ENCODE measurements at regions not wholly inside any gene's neighbourhood (a gene's known extent, or its start where the extent isn't known, plus 50 kb on each side); places are given as distances from the start of the nearest gene placed in this dataset.

- TF ChIP-seq MATR3 (CRISPR knock-in tag; IDR thresholded peaks at IDR 0.05), result no peak
- no peak for TF ChIP-seq FOXM1 (CRISPR knock-in tag; IDR thresholded peaks at IDR 0.05)
These were observed 85.4 kb upstream of the MANSC4 start (continued) for GRCh38 chr12:27865421-27865820.

GRCh38 chr12:27864521-27864920 is 84.5 kb upstream of the MANSC4 start:
- Histone ChIP-seq H3K4me2 (ENCODE audit: low read depth, low read length) (no peak overlapping the region), H4K20me1 (ENCODE audit: insufficient read depth, low read length) (no peaks in the 10 kb centered on the region), H3K9me3 (ENCODE audit: low read length) (no peaks in the 10 kb centered on the region), H3K27ac (ENCODE audit: extremely low read length, insufficient read depth, low read length) (no peak overlapping the region), H3K4me1 (ENCODE audit: insufficient read depth, low read length) (no peaks in the 10 kb centered on the region), H3K27me3 (ENCODE audit: control insufficient read depth in 1 of 2, insufficient read depth in 2 of 2, low read length in 2 of 2) (0 out of 5 replicates have a peak, but pooled peaks cover 0 to 7% of the 10 kb centered on the region in 2 experiments), H3K4me3 (replicated peaks in 1 of 3; ENCODE audit: insufficient read depth in 1 of 3, low read depth in 2 of 3, low read length in 3 of 3) (no peak overlapping the region), H3K9ac (ENCODE audit: insufficient read depth, low read depth, low read length) (no peak overlapping the region), H2AFZ (ENCODE audit: low read length) (no peak overlapping the region), H3K79me2 (ENCODE audit: insufficient read depth, low read length) (no peaks in the 10 kb centered on the region), H3K36me3 (replicated peaks in 1 of 2; ENCODE audit: control insufficient read depth in 1 of 2, insufficient read depth in 2 of 2, low read length in 2 of 2) (no peaks in the 10 kb centered on the region)
- no peak for TF ChIP-seq ZSCAN31 (CRISPR knock-in tag; IDR thresholded peaks at IDR 0.05; ENCODE audit: low read depth)
- no peak for TF ChIP-seq HNRNPLL (IDR thresholded peaks at IDR 0.05; ENCODE audit: low read depth, low read length, poor library complexity, severe bottlenecking)
- no peak for TF ChIP-seq NCOA1 (CRISPR knock-in tag; IDR thresholded peaks at IDR 0.05)
- TF ChIP-seq KLF15 (CRISPR knock-in tag; IDR thresholded peaks at IDR 0.05; ENCODE audit: borderline replicate concordance), result no peak
- TF ChIP-seq REXO4 (CRISPR knock-in tag; IDR thresholded peaks at IDR 0.05; ENCODE audit: borderline replicate concordance), result no peak
- no peak for TF ChIP-seq KMT2A (CRISPR knock-in tag; IDR thresholded peaks at IDR 0.05)
- TF ChIP-seq ZNF788 (CRISPR knock-in tag; IDR thresholded peaks at IDR 0.05; ENCODE audit: borderline replicate concordance), result no peak
- TF ChIP-seq RFX1 (IDR thresholded peaks at IDR 0.05), result no peak
- TF ChIP-seq RARA (CRISPR knock-in tag; IDR thresholded peaks at IDR 0.05), result no peak
- no peak for TF ChIP-seq FOXO1 (CRISPR knock-in tag; IDR thresholded peaks at IDR 0.05)
- TF ChIP-seq ZNF772 (CRISPR knock-in tag; IDR thresholded peaks at IDR 0.05), result no peak
- no peak for TF ChIP-seq ZBTB20 (CRISPR knock-in tag; IDR thresholded peaks at IDR 0.05; ENCODE audit: borderline replicate concordance, low read depth)
- TF ChIP-seq RERE (CRISPR knock-in tag; IDR thresholded peaks at IDR 0.05; ENCODE audit: low read depth), result no peak
- no peak for TF ChIP-seq MXD4 (CRISPR knock-in tag; IDR thresholded peaks at IDR 0.05)
- no peak for TF ChIP-seq YEATS4 (CRISPR knock-in tag; IDR thresholded peaks at IDR 0.05; ENCODE audit: borderline replicate concordance)
- intact Hi-C loops (cut with micrococcal nuclease; ENCODE audit: unreplicated experiment) (no loop called here), in situ Hi-C loops (cut with HindIII; ENCODE audit: extremely low pct_ligation_motif_present, low pct_unique_long_range_greater_than_20kb) (no loop called here)
- ChIA-PET CTCF (ENCODE audit: low intra/inter-chr PET ratio, low total read pairs) (no interaction called here), POLR2A (no interaction called here)
- WGBS (ENCODE audit: low lambda C conversion rate), result 54% methylated on average over 2 of the region's 2 CpGs
- BruUV-seq (replicated peaks), result no TSS peak
- no peak for DNase-seq (ENCODE audit: low spot score)
- FAIRE-seq, result no peak
- no peak for ATAC-seq

Data from HepG2 (cell line).